Loucy (cell line): ENCODE measurements at regions not wholly inside any gene's neighbourhood (a gene's known extent, or its start where the extent isn't known, plus 50 kb on each side); places are given as distances from the start of the nearest gene placed in this dataset.

Experiments
- H2AFZ ChIP-seq: fragments of 200-600 bp; sonication (generic); 2 replicates; pipeline ENCODE4 v1.6.0; 2016; ENCODE audit warnings: antibody characterized with exemption, mild to moderate bottlenecking, low read length, moderate library complexity
- H3F3A ChIP-seq: fragments of 200-600 bp; 2 replicates; pipeline ENCODE4 v1.6.0; 2016; ENCODE audit warnings: antibody characterized with exemption, low read depth, mild to moderate bottlenecking
- H3K27me3 ChIP-seq: fragments of 200-600 bp; sonication (generic); 2 replicates; pipeline ENCODE4 v1.6.1; 2014; ENCODE audit warnings: low read length, mild to moderate bottlenecking; ENCODE audit not compliant: insufficient read depth, poor library complexity, severe bottlenecking
- H3K36me3 ChIP-seq: fragments of 200-600 bp; sonication (generic); 2 replicates; pipeline ENCODE4 v1.6.1; 2016; ENCODE audit warnings: low read length; ENCODE audit not compliant: insufficient read depth
- H3K4me1 ChIP-seq: fragments of 200-600 bp; sonication (generic); 2 replicates; pipeline ENCODE4 v1.5.1; 2014; ENCODE audit warnings: low read length, mild to moderate bottlenecking; ENCODE audit not compliant: insufficient read depth, poor library complexity, severe bottlenecking
- H3K4me2 ChIP-seq: fragments of 200-600 bp; sonication (generic); 2 replicates; pipeline ENCODE4 v1.6.0; 2014; ENCODE audit warnings: antibody characterized with exemption, low read length, low read depth, mild to moderate bottlenecking; ENCODE audit not compliant: poor library complexity, severe bottlenecking
- H3K4me3 ChIP-seq: fragments of 200-600 bp; sonication (generic); 2 replicates; pipeline ENCODE4 v1.5.1; 2014; ENCODE audit warnings: low read length, mild to moderate bottlenecking, mixed read lengths; ENCODE audit not compliant: poor library complexity, severe bottlenecking
- H3K79me2 ChIP-seq: fragments of 200-600 bp; sonication (generic); 2 replicates; pipeline ENCODE4 v1.6.1; 2014; ENCODE audit warnings: low read length; ENCODE audit not compliant: insufficient read depth
- H3K9ac ChIP-seq: fragments of 200-600 bp; sonication (generic); 2 replicates; pipeline ENCODE4 v1.6.0; 2014; ENCODE audit warnings: mild to moderate bottlenecking, low read depth, low read length, moderate library complexity; ENCODE audit not compliant: poor library complexity, severe bottlenecking
- H3K9me2 ChIP-seq: fragments of 200-600 bp; sonication (generic); replicated peaks from 2 replicates; pipeline ENCODE4 v1.6.1; 2016; ENCODE audit warnings: low read depth, low read length, mixed read lengths
- H3K9me3 ChIP-seq: fragments of 200-600 bp; sonication (generic); 2 replicates; pipeline ENCODE4 v1.6.1; 2014; ENCODE audit warnings: mild to moderate bottlenecking, antibody characterized with exemption, low read length, low read depth; ENCODE audit not compliant: insufficient read depth
- H4K20me1 ChIP-seq: fragments of 200-600 bp; sonication (generic); 2 replicates; pipeline ENCODE4 v1.6.0; 2014; ENCODE audit warnings: antibody characterized with exemption, low read length, mild to moderate bottlenecking; ENCODE audit not compliant: insufficient read depth, poor library complexity, severe bottlenecking
- CTCF ChIP-seq: fragments of 200-600 bp; sonication (generic); conservative IDR thresholded peaks from 2 replicates; pipeline ENCODE4 v1.5.1; 2014; ENCODE audit warnings: mild to moderate bottlenecking, antibody characterized with exemption, low read length
- EZH2phosphoT487 ChIP-seq: fragments of 200-600 bp; IDR thresholded peaks from 2 replicates; pipeline ENCODE4 v1.6.1; 2018; ENCODE audit warnings: antibody characterized with exemption, mild to moderate bottlenecking, moderate library complexity, borderline replicate concordance

- H3K4me2 ChIP-seq: peak overlapping the region; percentile 38
- no peaks in the 10 kb centered on the region for H3K9me3 ChIP-seq
- TF ChIP-seq EZH2phosphoT487 (no peak), CTCF (no peak)
- no peak overlapping the region for H3K9ac ChIP-seq
- no peaks in the 10 kb centered on the region for H4K20me1 ChIP-seq
- peaks cover 13% of the 10 kb centered on the region for H3K4me1 ChIP-seq
- no peaks in the 10 kb centered on the region for H3F3A ChIP-seq
- no peaks in the 10 kb centered on the region for H3K27me3 ChIP-seq
- 0 out of 2 replicates have a peak overlapping the region, but pooled peaks have one; percentile 23 for H2AFZ ChIP-seq
- H3K36me3 ChIP-seq: no peaks in the 10 kb centered on the region
- H3K4me3 ChIP-seq: no peak overlapping the region
- no peaks in the 10 kb centered on the region for H3K79me2 ChIP-seq
- H3K9me2 ChIP-seq: no peaks in the 10 kb centered on the region
These were observed 73.9 kb upstream of the OLIG3 start for GRCh38 chr6:137568067-137568466.

GRCh38 chr6:137570393-137570792 lies 76.2 kb upstream of the OLIG3 start:
- no peaks in the 10 kb centered on the region for H3K9me2 ChIP-seq
- H3K4me1 ChIP-seq: peaks cover 13% of the 10 kb centered on the region
- no peaks in the 10 kb centered on the region for H3K9me3 ChIP-seq
- H3K79me2 ChIP-seq: no peaks in the 10 kb centered on the region
- H3F3A ChIP-seq: no peaks in the 10 kb centered on the region
- H3K9ac ChIP-seq: no peak overlapping the region
- H3K27me3 ChIP-seq: no peaks in the 10 kb centered on the region
- no peak overlapping the region for H3K4me2 ChIP-seq
- no peaks in the 10 kb centered on the region for H4K20me1 ChIP-seq
- no peak overlapping the region for H3K4me3 ChIP-seq
- H3K36me3 ChIP-seq: no peaks in the 10 kb centered on the region
- TF ChIP-seq EZH2phosphoT487: no peak
- no peak for TF ChIP-seq CTCF
- H2AFZ ChIP-seq: no peak overlapping the region

- Histone ChIP-seq H3K4me1 (peaks cover 13% of the 10 kb centered on the region), H3K9me3 (no peaks in the 10 kb centered on the region), H2AFZ (no peak overlapping the region), H3F3A (no peaks in the 10 kb centered on the region), H3K27me3 (no peaks in the 10 kb centered on the region), H3K9me2 (no peaks in the 10 kb centered on the region), H4K20me1 (no peaks in the 10 kb centered on the region), H3K79me2 (no peaks in the 10 kb centered on the region), H3K4me3 (no peak overlapping the region), H3K9ac (no peak overlapping the region), H3K36me3 (no peaks in the 10 kb centered on the region), H3K4me2 (no peak overlapping the region)
- TF ChIP-seq EZH2phosphoT487 (no peak), CTCF (peak; percentile 80)
These were observed 77.7 kb upstream of the OLIG3 start for GRCh38 chr6:137571854-137572253.
